Sigmoid colon (tissue), 6 donors: ENCODE measurements at regions not wholly inside any gene's neighbourhood (a gene's known extent, or its start where the extent isn't known, plus 50 kb on each side); places are given as distances from the start of the nearest gene placed in this dataset.
A peak's percentile ranks its signal among the peaks of the same experiment; 100 is the strongest.

Experiments used
- DNase-seq: peaks from one replicate; pipeline ENCODE4 v3.0.0-alpha.2; 2019
- H3K27ac ChIP-seq, 4 donors: fragments of 200-600 bp; sonication (generic); one replicate each; pipeline ENCODE4 v1.5.1; 2016 to 2019; ENCODE audit warnings: mild to moderate bottlenecking in 1 of 4
- H3K27me3 ChIP-seq, 3 donors: fragments of 200-600 bp; sonication (generic); one replicate each; pipeline ENCODE4 v1.5.1; 2019; ENCODE audit warnings: mild to moderate bottlenecking in 1 of 3
- H3K36me3 ChIP-seq, 4 donors: fragments of 200-600 bp; sonication (generic); one replicate each; pipeline ENCODE4 v1.5.1; 2016 to 2019
- H3K4me1 ChIP-seq, 4 donors: fragments of 200-600 bp; sonication (generic); one replicate each; pipeline ENCODE4 v1.5.1; 2017 to 2019
- H3K4me3 ChIP-seq, 4 donors: fragments of 200-600 bp; sonication (generic); one replicate each; pipeline ENCODE4 v1.5.1; 2017 to 2019; ENCODE audit warnings: mild to moderate bottlenecking in 2 of 4, moderate library complexity in 1 of 4
- H3K9me3 ChIP-seq, 4 donors: fragments of 200-600 bp in 3 of 4; sonication (generic) in 3 of 4; one replicate each; pipeline versions ENCODE4 v1.5.1 to v1.6.1; 2013 to 2019
- EP300 ChIP-seq, 4 donors: sonication (generic); formaldehyde crosslinking; IDR thresholded peaks; one replicate each; pipeline ENCODE4 v1.6.1; 2017; ENCODE audit warnings: antibody characterized with exemption in 4 of 4
- POLR2A ChIP-seq, 2 donors: fragments of 450-650 bp; IDR thresholded peaks; one replicate each; pipeline ENCODE4 v1.6.1; 2016; ENCODE audit warnings: antibody characterized with exemption in 2 of 2, mild to moderate bottlenecking in 2 of 2, moderate library complexity in 2 of 2
- POLR2AphosphoS5 ChIP-seq, 4 donors: sonication (generic); formaldehyde crosslinking; IDR thresholded peaks; one replicate each; pipeline ENCODE4 v1.6.1; 2017; ENCODE audit warnings: antibody characterized with exemption in 4 of 4
- WGBS, 2 donors: extraction: QIAGEN DNeasy Blood & Tissue Kit; methylation state at CpG; one replicate each; pipeline ENCODE4 v1.1.7; 2013; 5-methylcytosine and 5-hydroxymethylcytosine counted together
- intact Hi-C: fragments of 100-400 bp; cut with DNase I; formaldehyde crosslinking; loops from one replicate; pipeline ENCODE4 v1.15.1; 2023
- TF ChIP-seq, protein P1 (sequence below), 4 experiments: fragments of 450-650 bp in 3 of 4; fragments of 200-600 bp in 1 of 4; IDR thresholded peaks; one replicate each; pipeline ENCODE4 v1.5.1; 2016 to 2019; ENCODE audit warnings: antibody characterized with exemption in 4 of 4, mild to moderate bottlenecking in 3 of 4, moderate library complexity in 2 of 4
- donor health status: healthy with polysubstance abuse.
- donor health status: healthy.

DNA sequence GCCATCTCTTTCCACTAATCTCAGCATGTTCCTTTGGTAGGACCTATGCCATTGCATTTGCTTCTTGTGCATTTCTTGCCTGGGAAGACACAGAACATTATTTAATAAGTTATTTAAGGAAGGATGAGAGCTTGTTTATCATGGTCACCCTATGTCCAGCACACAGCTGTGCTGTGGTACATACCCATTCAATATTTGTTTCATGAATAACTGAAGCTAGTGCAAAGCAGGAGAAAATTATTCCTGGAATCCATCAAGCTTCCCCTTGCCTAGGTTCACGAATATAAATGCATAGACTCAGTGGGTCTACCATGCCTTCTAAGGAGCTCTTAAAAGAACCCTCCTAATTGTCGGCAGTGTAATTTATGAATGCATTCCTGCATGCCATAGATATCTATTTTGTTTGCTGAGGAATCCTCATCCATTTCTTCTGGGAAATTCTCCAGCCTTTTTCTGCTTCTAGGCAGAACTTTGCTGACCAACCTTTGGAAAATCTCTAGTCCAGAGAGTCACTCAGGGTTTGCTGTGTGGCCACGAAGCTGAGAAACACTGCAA, 599.8 kb upstream of the TMEM132C start:
- Histone ChIP-seq H3K9me3 (no peaks in the 10 kb centered on the region), H3K4me1 (no peaks in the 10 kb centered on the region), H3K4me3 (no peak overlapping the region), H3K27me3 (no peaks in the 10 kb centered on the region), H3K27ac (no peak overlapping the region), H3K36me3 (no peaks in the 10 kb centered on the region)
- WGBS, 2 donors = 55 to 63% methylated on average over 3 of the region's 3 CpGs
- TF ChIP-seq POLR2AphosphoS5 (IDR thresholded peaks at IDR 0.05) = no peak
- no peak for TF ChIP-seq EP300 (IDR thresholded peaks at IDR 0.05)
- TF ChIP-seq, protein P1, sequence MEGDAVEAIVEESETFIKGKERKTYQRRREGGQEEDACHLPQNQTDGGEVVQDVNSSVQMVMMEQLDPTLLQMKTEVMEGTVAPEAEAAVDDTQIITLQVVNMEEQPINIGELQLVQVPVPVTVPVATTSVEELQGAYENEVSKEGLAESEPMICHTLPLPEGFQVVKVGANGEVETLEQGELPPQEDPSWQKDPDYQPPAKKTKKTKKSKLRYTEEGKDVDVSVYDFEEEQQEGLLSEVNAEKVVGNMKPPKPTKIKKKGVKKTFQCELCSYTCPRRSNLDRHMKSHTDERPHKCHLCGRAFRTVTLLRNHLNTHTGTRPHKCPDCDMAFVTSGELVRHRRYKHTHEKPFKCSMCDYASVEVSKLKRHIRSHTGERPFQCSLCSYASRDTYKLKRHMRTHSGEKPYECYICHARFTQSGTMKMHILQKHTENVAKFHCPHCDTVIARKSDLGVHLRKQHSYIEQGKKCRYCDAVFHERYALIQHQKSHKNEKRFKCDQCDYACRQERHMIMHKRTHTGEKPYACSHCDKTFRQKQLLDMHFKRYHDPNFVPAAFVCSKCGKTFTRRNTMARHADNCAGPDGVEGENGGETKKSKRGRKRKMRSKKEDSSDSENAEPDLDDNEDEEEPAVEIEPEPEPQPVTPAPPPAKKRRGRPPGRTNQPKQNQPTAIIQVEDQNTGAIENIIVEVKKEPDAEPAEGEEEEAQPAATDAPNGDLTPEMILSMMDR (IDR thresholded peaks at IDR 0.05) = no peak
- no peak for TF ChIP-seq POLR2A (IDR thresholded peaks at IDR 0.05)
- intact Hi-C loops = no loop called here
- DNase-seq = no peak

DNA sequence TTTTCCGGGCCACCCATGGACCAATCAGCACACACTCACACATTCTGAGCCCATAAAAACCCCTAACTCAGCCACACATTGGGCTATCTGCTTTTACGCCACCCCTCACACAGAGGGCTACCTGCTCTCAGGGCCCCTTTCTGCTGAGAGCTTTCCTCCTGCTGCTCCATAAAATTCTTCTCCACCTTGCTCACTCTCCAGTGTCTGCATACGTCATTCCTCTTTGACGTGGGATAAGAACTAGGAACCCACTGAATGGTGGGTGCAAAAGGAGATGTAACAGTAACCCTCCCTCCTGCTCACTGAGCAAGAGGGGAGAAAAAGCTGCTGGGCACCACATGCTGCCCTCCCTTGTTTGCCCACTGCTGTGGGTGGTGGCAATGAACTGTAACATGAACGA, 596.7 kb upstream of the TMEM132C start:
- no peak overlapping the region for H3K4me3 ChIP-seq
- intact Hi-C loops = no loop called here
- TF ChIP-seq EP300 (IDR thresholded peaks at IDR 0.05) = no peak
- TF ChIP-seq, protein P1 (IDR thresholded peaks at IDR 0.05) = no peak
- TF ChIP-seq POLR2AphosphoS5 (IDR thresholded peaks at IDR 0.05) = no peak
- TF ChIP-seq POLR2A (IDR thresholded peaks at IDR 0.05) = no peak
- WGBS, 2 donors = 91 to 92% methylated on average over 5 of the region's 5 CpGs
- H3K27ac ChIP-seq = no peak overlapping the region
- H3K9me3 ChIP-seq = no peaks in the 10 kb centered on the region
- DNase-seq = no peak
- H3K4me1 ChIP-seq = no peaks in the 10 kb centered on the region
- H3K27me3 ChIP-seq = no peaks in the 10 kb centered on the region
- no peaks in the 10 kb centered on the region for H3K36me3 ChIP-seq

DNA sequence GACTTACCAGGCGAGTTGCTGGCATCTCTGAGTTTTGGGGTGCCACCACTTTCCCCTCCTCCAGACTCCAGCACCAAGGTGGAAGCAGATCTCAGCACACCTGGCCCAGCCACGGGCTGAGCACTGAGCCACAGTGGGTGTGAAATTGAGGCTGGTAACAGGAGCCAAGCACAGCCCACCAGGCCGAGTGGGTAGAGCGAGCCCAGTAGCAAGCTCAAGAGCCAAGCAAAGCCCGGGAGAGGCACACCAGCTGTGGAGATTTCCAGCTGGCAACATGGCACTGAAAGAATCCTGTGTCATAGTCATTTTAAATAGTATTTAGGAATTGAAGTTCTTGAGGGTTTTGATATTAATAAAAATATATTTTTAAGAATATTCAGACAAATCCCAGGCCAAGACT, 596.2 kb upstream of the TMEM132C start:
- TF ChIP-seq, protein P1 (IDR thresholded peaks at IDR 0.05) = no peak
- TF ChIP-seq POLR2AphosphoS5 (IDR thresholded peaks at IDR 0.05) (no peak), EP300 (IDR thresholded peaks at IDR 0.05) (no peak), POLR2A (IDR thresholded peaks at IDR 0.05) (no peak)
- no peak for DNase-seq
- WGBS, 2 donors = 77 to 86% methylated on average over 5 of the region's 5 CpGs
- intact Hi-C loops = no loop called here
- no peak overlapping the region for H3K4me3 ChIP-seq
- no peaks in the 10 kb centered on the region for H3K27me3 ChIP-seq
- H3K9me3 ChIP-seq = no peaks in the 10 kb centered on the region
- no peaks in the 10 kb centered on the region for H3K4me1 ChIP-seq
- H3K36me3 ChIP-seq = no peaks in the 10 kb centered on the region
- H3K27ac ChIP-seq = no peak overlapping the region

DNA sequence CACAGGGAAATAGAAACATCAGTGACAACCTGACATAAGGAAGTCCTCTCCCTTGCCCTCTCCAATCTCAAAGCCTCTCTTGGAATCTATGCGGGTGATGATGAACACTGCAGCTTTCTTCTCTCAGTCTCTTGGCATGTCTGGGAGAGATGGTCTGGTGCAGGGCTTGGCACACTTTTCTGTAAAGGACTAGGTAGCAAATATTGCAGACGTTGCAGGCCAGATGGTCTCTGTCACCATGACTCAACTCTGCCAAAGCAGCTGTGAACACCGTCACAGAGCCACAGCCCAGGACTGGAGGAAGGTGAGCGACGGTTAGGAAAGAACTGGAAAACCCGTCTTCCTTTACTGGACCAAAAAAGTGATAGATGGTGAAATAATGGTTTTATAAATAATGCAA, 591.0 kb upstream of the TMEM132C start:
- Histone ChIP-seq H3K9me3 (no peaks in the 10 kb centered on the region), H3K27me3 (no peaks in the 10 kb centered on the region), H3K27ac (no peak overlapping the region), H3K4me1 (no peaks in the 10 kb centered on the region), H3K4me3 (no peak overlapping the region), H3K36me3 (no peaks in the 10 kb centered on the region)
- DNase-seq = no peak
- TF ChIP-seq POLR2AphosphoS5 (IDR thresholded peaks at IDR 0.05) = no peak
- no peak for TF ChIP-seq EP300 (IDR thresholded peaks at IDR 0.05)
- TF ChIP-seq, protein P1 (IDR thresholded peaks at IDR 0.05) = no peak
- TF ChIP-seq POLR2A (IDR thresholded peaks at IDR 0.05) = no peak
- WGBS, 2 donors = 80 to 85% methylated on average over 6 of the region's 6 CpGs
- intact Hi-C loops = no loop called here

DNA sequence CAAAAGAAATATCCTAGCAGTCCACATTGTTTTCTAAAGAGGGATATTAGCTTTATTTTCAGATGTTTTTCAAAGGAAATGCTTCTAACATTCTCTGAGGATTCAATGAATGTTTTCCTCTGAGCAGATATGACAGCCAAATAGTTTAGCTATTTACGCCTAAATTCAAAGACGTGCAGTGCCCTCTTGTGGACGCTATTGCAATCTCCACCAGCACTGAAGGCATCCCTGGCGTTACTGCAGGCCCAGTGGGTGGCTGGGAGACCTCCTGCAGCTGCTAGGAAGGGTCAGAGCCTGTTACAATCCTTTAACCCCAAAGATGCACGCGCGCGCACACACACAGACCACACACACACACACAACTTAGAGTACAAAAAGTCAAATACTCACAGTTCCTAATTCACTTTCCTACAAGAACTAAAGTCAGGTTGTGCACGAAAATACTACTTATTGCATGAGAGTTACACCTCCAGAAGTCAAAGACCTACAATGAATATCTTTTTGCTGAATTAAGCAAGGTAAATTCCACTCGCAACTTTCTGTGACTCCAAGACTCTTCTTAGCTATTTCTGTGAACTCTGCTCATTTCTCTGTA, 589.3 kb upstream of the TMEM132C start:
- Histone ChIP-seq H3K27ac (no peak overlapping the region), H3K4me1 (no peaks in the 10 kb centered on the region), H3K4me3 (no peak overlapping the region), H3K9me3 (no peaks in the 10 kb centered on the region), H3K36me3 (no peaks in the 10 kb centered on the region), H3K27me3 (no peaks in the 10 kb centered on the region)
- no peak for TF ChIP-seq POLR2AphosphoS5 (IDR thresholded peaks at IDR 0.05)
- TF ChIP-seq, protein P1 (IDR thresholded peaks at IDR 0.05) = peak in 3 of 4 experiments; percentile 31 to 65 (median 62)
- DNase-seq = peak; percentile 70
- intact Hi-C loops = no loop called here
- WGBS, 2 donors = 29 to 36% methylated on average over 10 of the region's 10 CpGs
